ENCODE measurements at regions not wholly inside any gene's neighbourhood (a gene's known extent, or its start where the extent isn't known, plus 50 kb on each side); places are given as distances from the start of the nearest gene placed in this dataset.

- H3K23me2 ChIP-seq (ENCODE audit: low read depth, low read length), result no peaks in the 10 kb centered on the region; the same call in 1 of the 2 replicates
- no peaks in the 10 kb centered on the region for H3K36me3 ChIP-seq (ENCODE audit: control insufficient read depth in 2 of 4, insufficient read depth in 4 of 4, low read length in 3 of 4)
- no peak overlapping the region for H4K5ac ChIP-seq (ENCODE audit: insufficient read length, low read depth, low read length)
- peaks cover 8 to 20% (median 16%) of the 10 kb centered on the region in 4 experiments; a peak in 6 of 7 replicates for H3K4me1 ChIP-seq (replicated peaks in 1 of 4; ENCODE audit: control insufficient read depth in 3 of 4, insufficient read depth in 4 of 4, low read length in 3 of 4)
- ChIA-PET POLR2A (ENCODE audit: partially characterized antibody) (no interaction called here), CTCF (ENCODE audit: partially characterized antibody) (interaction anchor here (0.7 to 2.2 kb wide), 8 partner anchors 19 to 968 kb away, joined by 3 to 6 read pairs (median 3); no protein-coding TSS in a partner anchor)
- peak overlapping the region; percentile 35; the same call in 1 of the 2 replicates for H2AFZ ChIP-seq (ENCODE audit: low read length)
- H2AK5ac ChIP-seq (ENCODE audit: low read depth, low read length), result no peak overlapping the region
- H3K9me3 ChIP-seq (ENCODE audit: insufficient read depth in 2 of 2, low read depth in 1 of 2, low read length in 1 of 2), result no peaks in the 10 kb centered on the region
- H3K18ac ChIP-seq (ENCODE audit: extremely low read depth, low read length), result no peak overlapping the region
- H2BK20ac ChIP-seq (ENCODE audit: low read length), result no peak overlapping the region
- H3K23ac ChIP-seq (ENCODE audit: insufficient read length), result no peak overlapping the region
- no peak overlapping the region for H3K27ac ChIP-seq (ENCODE audit: low read depth, low read length)
- H3K27me3 ChIP-seq (replicated peaks in 1 of 4; ENCODE audit: control insufficient read depth in 3 of 4, extremely low read depth in 1 of 4, insufficient read depth in 3 of 4, low read length in 3 of 4), result peaks cover 0 to 1% (median 0%) of the 10 kb centered on the region in 4 experiments; a peak in 1 of 7 replicates
- no peak overlapping the region for H2BK12ac ChIP-seq (ENCODE audit: low read depth, low read length)
- no peak overlapping the region for H3K14ac ChIP-seq (ENCODE audit: insufficient read length)
- H3K4ac ChIP-seq (replicated peaks; ENCODE audit: insufficient read length, low read depth, low read length), result no peak overlapping the region
- peak; percentile 90 for FAIRE-seq
- H4K8ac ChIP-seq (ENCODE audit: extremely low read depth, insufficient read depth, low read length), result no peak overlapping the region
- H3K4me3 ChIP-seq (ENCODE audit: extremely low read depth in 1 of 4, insufficient read depth in 2 of 4, low read depth in 3 of 4, low read length in 4 of 4), result peak overlapping the region in 1 of 4 experiments; percentile 33; a peak in 1 of 8 replicates
- H2BK15ac ChIP-seq (ENCODE audit: low read length), result no peak overlapping the region
- H2BK5ac ChIP-seq (ENCODE audit: low read depth, low read length), result no peak overlapping the region
- H3K56ac ChIP-seq (replicated peaks; ENCODE audit: insufficient read length, low read depth, low read length), result no peak overlapping the region
- no peak overlapping the region for H4K91ac ChIP-seq (replicated peaks; ENCODE audit: insufficient read length, low read length)
- no peaks in the 10 kb centered on the region for H3K79me2 ChIP-seq (ENCODE audit: control insufficient read depth in 1 of 2, insufficient read depth in 2 of 2, low read length in 2 of 2)
- no peaks in the 10 kb centered on the region for H4K20me1 ChIP-seq (replicated peaks in 1 of 2; ENCODE audit: control insufficient read depth in 1 of 2, insufficient read depth in 2 of 2, low read length in 2 of 2)
- no peak overlapping the region for H3K9ac ChIP-seq (replicated peaks in 1 of 4; ENCODE audit: extremely low read depth in 1 of 4, low read depth in 3 of 4, low read length in 3 of 4)
- TF ChIP-seq JUND (IDR thresholded peaks at IDR 0.05; ENCODE audit: low read length) (peak; percentile 80; the same call in 1 of the 2 replicates), SP2 (IDR thresholded peaks at IDR 0.05; ENCODE audit: low read length) (peak; percentile 58), CREB1 (IDR thresholded peaks at IDR 0.05) (peak; percentile 62), CHD2 (IDR thresholded peaks at IDR 0.05; ENCODE audit: low read length) (peak; percentile 61; the same call in 1 of the 2 replicates), BCL11A (IDR thresholded peaks at IDR 0.05; ENCODE audit: low read depth in 2 of 2, low read length in 2 of 2) (no peak), MAFK (IDR thresholded peaks at IDR 0.05; ENCODE audit: low read depth, low read length) (peak; percentile 50), SP1 (IDR thresholded peaks at IDR 0.05; ENCODE audit: low read depth, low read length) (peak; percentile 91), JUN (IDR thresholded peaks at IDR 0.05; ENCODE audit: low read depth, low read length) (0 out of 2 replicates have a peak, but pooled peaks have one; percentile 15)
- TF ChIP-seq, protein P1, sequence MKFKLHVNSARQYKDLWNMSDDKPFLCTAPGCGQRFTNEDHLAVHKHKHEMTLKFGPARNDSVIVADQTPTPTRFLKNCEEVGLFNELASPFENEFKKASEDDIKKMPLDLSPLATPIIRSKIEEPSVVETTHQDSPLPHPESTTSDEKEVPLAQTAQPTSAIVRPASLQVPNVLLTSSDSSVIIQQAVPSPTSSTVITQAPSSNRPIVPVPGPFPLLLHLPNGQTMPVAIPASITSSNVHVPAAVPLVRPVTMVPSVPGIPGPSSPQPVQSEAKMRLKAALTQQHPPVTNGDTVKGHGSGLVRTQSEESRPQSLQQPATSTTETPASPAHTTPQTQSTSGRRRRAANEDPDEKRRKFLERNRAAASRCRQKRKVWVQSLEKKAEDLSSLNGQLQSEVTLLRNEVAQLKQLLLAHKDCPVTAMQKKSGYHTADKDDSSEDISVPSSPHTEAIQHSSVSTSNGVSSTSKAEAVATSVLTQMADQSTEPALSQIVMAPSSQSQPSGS (IDR thresholded peaks at IDR 0.05; ENCODE audit: low read length), result peak; percentile 99
- TF ChIP-seq, protein P2, sequence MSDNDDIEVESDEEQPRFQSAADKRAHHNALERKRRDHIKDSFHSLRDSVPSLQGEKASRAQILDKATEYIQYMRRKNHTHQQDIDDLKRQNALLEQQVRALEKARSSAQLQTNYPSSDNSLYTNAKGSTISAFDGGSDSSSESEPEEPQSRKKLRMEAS (IDR thresholded peaks at IDR 0.05), result no peak
- WGBS, 2 experiments (ENCODE audit: extremely low coverage in 1 of 2, insufficient coverage in 1 of 2, insufficient read length in 1 of 2, insufficient replicate concordance in 2 of 2, low coverage in 1 of 2, low lambda C conversion rate in 2 of 2, missing lambda C conversion rate in 1 of 2), result 36% methylated on average over 10 of the region's 10 CpGs; no CpG with 5 or more reads in 1 of the 2 experiments
- H2BK120ac ChIP-seq (replicated peaks; ENCODE audit: low read depth, low read length), result no peak overlapping the region
- H3K79me1 ChIP-seq (ENCODE audit: low read depth, low read length), result no peaks in the 10 kb centered on the region
- no peak for DNase-seq (ENCODE audit: low read depth in 1 of 2, low spot score in 2 of 2)
- peak overlapping the region; percentile 29 to 43; a peak in 3 of 4 replicates for H3K4me2 ChIP-seq (ENCODE audit: insufficient read depth in 1 of 2, low read depth in 2 of 2, low read length in 2 of 2)
These were observed 155.9 kb upstream of the KLF12 start for GRCh38 chr13:74289861-74290773.
